SK-MEL-5 (cell line): ENCODE measurements at regions not wholly inside any gene's neighbourhood (a gene's known extent, or its start where the extent isn't known, plus 50 kb on each side); places are given as distances from the start of the nearest gene placed in this dataset.

Experiments
- DNase-seq: peaks from one replicate; pipeline ENCODE4 v3.0.0-alpha.2; 2016; ENCODE audit warnings: low read depth, low spot score
- in situ Hi-C: cut with HindIII; loops from 2 replicates; pipeline ENCODE4 v1.10.0; 2016; ENCODE audit warnings: low sequenced_read_pairs, high pct_unique_total_duplicates, low pct_unique_long_range_greater_than_20kb

- in situ Hi-C loops: no loop called here
- no peak for DNase-seq
These were observed 1118.2 kb downstream of the ARAP2 start for GRCh38 chr4:35125995-35126712.

- no peak for DNase-seq
- in situ Hi-C loops: no loop called here
These were observed 1105.9 kb downstream of the ARAP2 start for GRCh38 chr4:35138449-35138848.

GRCh38 chr4:35147761-35148160, 1096.6 kb downstream of the ARAP2 start:
- DNase-seq: no peak
- in situ Hi-C loops: no loop called here

GRCh38 chr4:35151816-35152572, 1092.3 kb downstream of the ARAP2 start:
- in situ Hi-C loops: no loop called here
- DNase-seq: peak; percentile 49

- DNase-seq: no peak
- in situ Hi-C loops: no loop called here
These were observed 1081.1 kb downstream of the ARAP2 start for GRCh38 chr4:35163168-35163567.

GRCh38 chr4:35164063-35164462, 1080.3 kb downstream of the ARAP2 start:
- in situ Hi-C loops: no loop called here
- no peak for DNase-seq

- in situ Hi-C loops: no loop called here
- no peak for DNase-seq
These were observed 1077.8 kb downstream of the ARAP2 start for GRCh38 chr4:35166466-35166865.

GRCh38 chr4:35167385-35167784, 1076.9 kb downstream of the ARAP2 start:
- DNase-seq: no peak
- in situ Hi-C loops: no loop called here

- DNase-seq: no peak
- in situ Hi-C loops: no loop called here
These were observed 1068.8 kb downstream of the ARAP2 start for GRCh38 chr4:35175487-35175886.

GRCh38 chr4:35175894-35176293, 1068.4 kb downstream of the ARAP2 start:
- in situ Hi-C loops: no loop called here
- DNase-seq: no peak

- in situ Hi-C loops: no loop called here
- DNase-seq: no peak
These were observed 1061.9 kb downstream of the ARAP2 start for GRCh38 chr4:35182451-35182850.

- in situ Hi-C loops: no loop called here
- no peak for DNase-seq
These were observed 1054.2 kb downstream of the ARAP2 start for GRCh38 chr4:35189988-35190613.

- no peak for DNase-seq
- in situ Hi-C loops: no loop called here
These were observed 1042.9 kb downstream of the ARAP2 start for GRCh38 chr4:35201403-35201802.

- DNase-seq: no peak
- in situ Hi-C loops: no loop called here
These were observed 1027.7 kb downstream of the ARAP2 start for GRCh38 chr4:35216636-35217035.

- in situ Hi-C loops: no loop called here
These were observed 1027.0 kb downstream of the ARAP2 start for GRCh38 chr4:35217331-35217730.

GRCh38 chr4:35228313-35228712, 1016.0 kb downstream of the ARAP2 start:
- in situ Hi-C loops: no loop called here
- no peak for DNase-seq

More at GRCh38 chr4:35217331-35217730, 1027.0 kb downstream of the ARAP2 start:
- DNase-seq: no peak

GRCh38 chr4:35229021-35229420, 1015.3 kb downstream of the ARAP2 start:
- in situ Hi-C loops: no loop called here
- no peak for DNase-seq

GRCh38 chr4:35237924-35238323, 1006.4 kb downstream of the ARAP2 start:
- in situ Hi-C loops: no loop called here
- DNase-seq: no peak

GRCh38 chr4:35238793-35239192, 1005.5 kb downstream of the ARAP2 start:
- no peak for DNase-seq
- in situ Hi-C loops: no loop called here
